Activated CD4-positive, alpha-beta T cell treated with anti-CD3 and anti-CD28 coated beads, Interleukin-2, amount 10 ng/mL, durations not matched to agents 7 days and 5 days (primary cell): ENCODE measurements at regions not wholly inside any gene's neighbourhood (a gene's known extent, or its start where the extent isn't known, plus 50 kb on each side); places are given as distances from the start of the nearest gene placed in this dataset.
"Not testable (repeated sequence)": the region's sequence is repeated elsewhere in the genome, so short reads cannot be mapped to it uniquely, and the experiment has no call there.

ENCODE experiments used
- CTCF ChIA-PET: fragments of 350-600 bp; sonication (Branson Sonifier 250); formaldehyde crosslinking; loops from one replicate; lab custom pipeline; 2021; ENCODE audit warnings: antibody characterized with exemption; lab: Charles Lee
- POLR2A ChIA-PET: fragments of 350-600 bp; sonication (Branson Sonifier 250); formaldehyde crosslinking; loops from one replicate; lab custom pipeline; 2021; ENCODE audit warnings: antibody characterized with exemption; lab: Charles Lee
- DNase-seq: peaks from one replicate; pipeline ENCODE4 v3.0.0-alpha.2; 2020
- H3K27ac Mint-ChIP-seq: one replicate; pipeline ENCODE4 v1.8.0; 2021; ENCODE audit warnings: mild to moderate bottlenecking, moderate library complexity, mixed read lengths
- H3K27me3 Mint-ChIP-seq: one replicate; pipeline ENCODE4 v1.8.0; 2021; ENCODE audit warnings: mixed read lengths
- H3K36me3 Mint-ChIP-seq: one replicate; pipeline ENCODE4 v1.8.0; 2021; ENCODE audit warnings: low read depth, mixed read lengths
- H3K4me1 Mint-ChIP-seq: one replicate; pipeline ENCODE4 v1.8.0; 2021; ENCODE audit warnings: mixed read lengths
- H3K4me3 Mint-ChIP-seq: one replicate; pipeline ENCODE4 v1.8.0; 2021; ENCODE audit warnings: mild to moderate bottlenecking, moderate library complexity, mixed read lengths
- H3K9me3 Mint-ChIP-seq: one replicate; pipeline ENCODE4 v1.8.0; 2021; ENCODE audit warnings: mixed read lengths

GRCh38 chr15:81783076-81783475 is 262.7 kb downstream of the MEX3B start:
- Mint-ChIP-seq H3K4me1 (no peaks in the 10 kb centered on the region), H3K9me3 (no peaks in the 10 kb centered on the region), H3K36me3 (no peaks in the 10 kb centered on the region), H3K4me3 (no peak overlapping the region), H3K27ac (no peak overlapping the region), H3K27me3 (peaks cover 3% of the 10 kb centered on the region)
- ChIA-PET POLR2A (no interaction called here), CTCF (interaction anchor here (0.6 kb wide), 1 partner anchor 439 kb away, joined by 4 read pairs; no protein-coding TSS in a partner anchor)
- DNase-seq, result no peak

DNA sequence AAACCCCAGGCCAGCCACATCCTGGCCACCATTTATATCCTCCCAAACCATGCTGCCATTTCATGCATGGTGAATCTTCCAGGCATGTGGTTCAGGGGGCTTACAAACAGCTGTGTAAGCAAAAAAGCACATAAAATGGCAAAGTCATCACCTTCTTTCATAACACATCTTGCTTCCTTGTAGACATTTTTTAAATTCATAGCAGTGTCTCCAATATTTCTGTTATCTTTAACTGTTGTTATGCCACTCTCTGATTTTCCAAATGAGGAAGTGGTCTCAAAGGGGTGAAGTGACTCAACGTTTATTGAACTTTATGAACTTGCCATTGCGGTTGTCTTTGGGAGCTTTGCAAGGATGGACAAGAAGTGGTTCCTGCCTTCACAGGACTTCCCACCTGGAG is 264.4 kb downstream of the MEX3B start:
- POLR2A ChIA-PET, result no interaction called here
- Mint-ChIP-seq H3K27ac (no peak overlapping the region), H3K36me3 (no peaks in the 10 kb centered on the region), H3K27me3 (peaks cover 3% of the 10 kb centered on the region), H3K9me3 (no peaks in the 10 kb centered on the region), H3K4me3 (no peak overlapping the region), H3K4me1 (no peaks in the 10 kb centered on the region)
- DNase-seq, result no peak
- CTCF ChIA-PET, result no interaction called here

DNA sequence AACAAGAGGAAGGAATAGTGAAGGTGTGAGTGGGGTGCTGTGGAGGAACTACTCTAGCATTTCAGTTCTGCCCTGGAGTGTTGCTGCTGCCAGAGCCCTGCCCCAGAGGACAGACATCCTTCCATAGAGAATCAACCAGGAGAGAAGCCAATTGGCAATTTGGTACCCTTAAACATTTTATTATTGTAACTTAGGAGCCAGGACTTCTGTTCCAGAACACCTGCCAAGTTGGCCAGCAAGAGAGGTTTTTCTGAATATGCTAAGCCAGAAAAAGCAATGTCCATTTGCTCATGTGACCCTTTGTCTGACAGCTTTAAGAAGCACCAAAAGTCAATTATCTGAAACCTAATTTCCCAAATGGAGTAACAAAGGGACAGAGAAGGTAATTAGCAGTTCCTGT is 264.9 kb downstream of the MEX3B start:
- POLR2A ChIA-PET, result no interaction called here
- Mint-ChIP-seq H3K27ac (no peak overlapping the region), H3K36me3 (no peaks in the 10 kb centered on the region), H3K4me1 (no peaks in the 10 kb centered on the region), H3K4me3 (no peak overlapping the region), H3K9me3 (no peaks in the 10 kb centered on the region), H3K27me3 (peaks cover 3% of the 10 kb centered on the region)
- CTCF ChIA-PET, result no interaction called here
- no peak for DNase-seq

GRCh38 chr15:81779181-81779580 is 266.6 kb downstream of the MEX3B start:
- Mint-ChIP-seq H3K27me3 (peaks cover 3% of the 10 kb centered on the region), H3K9me3 (no peaks in the 10 kb centered on the region), H3K27ac (no peak overlapping the region), H3K36me3 (no peaks in the 10 kb centered on the region), H3K4me1 (no peaks in the 10 kb centered on the region), H3K4me3 (no peak overlapping the region)
- CTCF ChIA-PET, result no interaction called here
- DNase-seq, result no peak
- POLR2A ChIA-PET, result no interaction called here

DNA sequence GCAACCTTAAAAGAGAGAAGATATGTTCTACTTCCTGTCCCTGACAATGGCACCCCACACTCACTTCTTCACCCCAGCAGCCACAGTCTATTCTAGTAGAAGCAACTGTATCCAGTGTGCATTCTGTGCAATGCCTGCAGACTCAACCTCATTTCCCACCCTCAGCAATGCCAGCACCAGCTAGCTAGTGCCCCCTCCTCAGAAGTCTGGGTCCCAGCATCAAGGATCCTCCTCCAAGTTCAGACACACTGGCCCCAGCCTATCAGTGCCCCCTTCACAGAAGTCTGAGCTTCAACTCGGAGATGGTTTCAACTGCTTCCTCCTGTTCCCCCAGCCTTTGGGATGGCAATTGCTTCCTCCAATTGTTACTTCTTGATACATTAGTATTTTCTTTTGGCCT is 268.3 kb downstream of the MEX3B start:
- H3K4me3 Mint-ChIP-seq, result no peak overlapping the region
- H3K27me3 Mint-ChIP-seq, result peaks cover 3% of the 10 kb centered on the region
- POLR2A ChIA-PET, result no interaction called here
- H3K4me1 Mint-ChIP-seq, result no peaks in the 10 kb centered on the region
- no peak overlapping the region for H3K27ac Mint-ChIP-seq
- no peak for DNase-seq
- no peaks in the 10 kb centered on the region for H3K36me3 Mint-ChIP-seq
- no peaks in the 10 kb centered on the region for H3K9me3 Mint-ChIP-seq
- CTCF ChIA-PET, result no interaction called here

- no peak for DNase-seq
- ChIA-PET CTCF (interaction anchor here (0.7 kb wide), 1 partner anchor 618 kb away, joined by 3 read pairs; no protein-coding TSS in a partner anchor), POLR2A (no interaction called here)
- Mint-ChIP-seq H3K36me3 (no peaks in the 10 kb centered on the region), H3K27me3 (peaks cover 3% of the 10 kb centered on the region), H3K4me1 (no peaks in the 10 kb centered on the region), H3K4me3 (no peak overlapping the region), H3K27ac (no peak overlapping the region), H3K9me3 (no peaks in the 10 kb centered on the region)
Observed at GRCh38 chr15:81776976-81777375, 268.8 kb downstream of the MEX3B start.

DNA sequence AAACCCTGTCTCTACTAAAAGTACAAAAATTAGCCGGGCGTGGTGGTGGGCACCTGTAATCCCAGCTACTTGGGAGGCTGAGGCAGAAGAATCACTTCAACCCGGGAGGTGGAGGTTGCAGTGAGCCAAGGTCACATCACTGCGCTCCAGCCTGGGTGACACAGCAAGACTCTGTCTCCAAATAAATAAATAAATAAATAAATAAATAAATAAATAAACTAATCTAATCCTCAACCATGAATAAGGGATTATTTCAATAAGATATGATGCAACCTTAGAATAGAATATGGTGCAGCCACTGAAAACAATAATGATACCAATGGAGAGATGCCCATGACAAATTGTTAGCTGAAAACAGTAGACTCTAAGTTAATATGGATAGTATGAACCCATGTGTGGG is 270.0 kb downstream of the MEX3B start:
- POLR2A ChIA-PET, DNase-seq, H3K27me3 Mint-ChIP-seq, H3K4me3 Mint-ChIP-seq, H3K4me1 Mint-ChIP-seq, CTCF ChIA-PET, H3K36me3 Mint-ChIP-seq, H3K9me3 Mint-ChIP-seq, H3K27ac Mint-ChIP-seq: not testable (repeated sequence)

DNA sequence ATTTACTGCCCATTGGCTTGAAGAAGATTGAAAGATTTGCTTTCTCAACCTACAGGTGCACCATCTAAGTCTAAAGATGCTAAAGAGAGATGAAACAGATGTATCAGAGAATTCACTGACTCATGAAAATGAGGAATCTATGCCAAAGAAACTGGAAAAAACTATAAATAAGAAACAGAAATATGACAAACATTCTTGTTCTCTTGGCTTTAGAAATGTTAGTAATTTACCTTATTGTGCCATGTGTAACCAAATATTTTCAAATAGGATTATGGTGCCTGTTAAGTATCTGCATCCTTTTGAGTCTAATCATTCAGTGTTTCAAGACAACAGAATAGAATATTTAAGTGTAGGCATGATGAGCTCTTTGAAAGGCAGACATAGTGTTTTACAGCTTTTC is 271.5 kb downstream of the MEX3B start:
- no peaks in the 10 kb centered on the region for H3K27me3 Mint-ChIP-seq
- CTCF ChIA-PET, result no interaction called here
- no peaks in the 10 kb centered on the region for H3K4me1 Mint-ChIP-seq
- no peak overlapping the region for H3K27ac Mint-ChIP-seq
- no peak for DNase-seq
- POLR2A ChIA-PET, result no interaction called here
- H3K4me3 Mint-ChIP-seq, result no peak overlapping the region
- H3K9me3 Mint-ChIP-seq, result no peaks in the 10 kb centered on the region
- no peaks in the 10 kb centered on the region for H3K36me3 Mint-ChIP-seq

GRCh38 chr15:81768773-81769172 is 277.0 kb downstream of the MEX3B start:
- H3K27ac Mint-ChIP-seq, result no peak overlapping the region
- no peaks in the 10 kb centered on the region for H3K9me3 Mint-ChIP-seq
- no peak overlapping the region for H3K4me3 Mint-ChIP-seq
- H3K36me3 Mint-ChIP-seq, result no peaks in the 10 kb centered on the region
- POLR2A ChIA-PET, result no interaction called here
- H3K27me3 Mint-ChIP-seq, result no peaks in the 10 kb centered on the region
- no peak for DNase-seq
- CTCF ChIA-PET, result no interaction called here
- no peaks in the 10 kb centered on the region for H3K4me1 Mint-ChIP-seq

- Mint-ChIP-seq H3K36me3 (no peaks in the 10 kb centered on the region), H3K4me3 (no peak overlapping the region), H3K4me1 (no peaks in the 10 kb centered on the region), H3K27me3 (no peaks in the 10 kb centered on the region), H3K27ac (no peak overlapping the region), H3K9me3 (no peaks in the 10 kb centered on the region)
- ChIA-PET POLR2A (interaction anchor here (0.6 kb wide), 1 partner anchor 45 kb away, joined by 4 read pairs; no protein-coding TSS in a partner anchor), CTCF (no interaction called here)
- DNase-seq, result no peak
Observed at GRCh38 chr15:81766829-81767475, 278.9 kb downstream of the MEX3B start.

DNA sequence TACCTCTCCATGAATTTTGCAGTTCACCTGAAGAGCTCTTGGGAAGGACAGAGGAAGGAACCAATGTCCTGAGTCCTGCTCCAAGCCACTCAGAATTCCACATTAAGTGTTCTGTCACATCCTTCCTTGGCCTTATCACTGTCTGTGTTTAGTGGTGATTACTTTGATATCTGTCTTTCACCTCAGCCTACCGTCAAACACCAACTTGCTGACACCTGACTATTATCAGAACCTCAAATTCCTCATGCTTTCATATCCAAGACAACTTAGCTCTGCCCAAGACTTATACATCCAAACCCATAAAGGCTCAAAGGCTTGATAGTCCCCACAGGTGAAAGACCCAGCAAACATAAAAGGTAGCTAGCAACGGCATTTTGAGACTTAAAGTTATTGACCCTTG is 280.0 kb downstream of the MEX3B start:
- ChIA-PET CTCF (no interaction called here), POLR2A (no interaction called here)
- no peaks in the 10 kb centered on the region for H3K27me3 Mint-ChIP-seq
- H3K9me3 Mint-ChIP-seq, result no peaks in the 10 kb centered on the region
- no peak overlapping the region for H3K27ac Mint-ChIP-seq
- no peaks in the 10 kb centered on the region for H3K4me1 Mint-ChIP-seq
- no peak for DNase-seq
- H3K36me3 Mint-ChIP-seq, result no peaks in the 10 kb centered on the region
- H3K4me3 Mint-ChIP-seq, result no peak overlapping the region

GRCh38 chr15:81763304-81763703 is 282.5 kb downstream of the MEX3B start:
- H3K36me3 Mint-ChIP-seq, result no peaks in the 10 kb centered on the region
- no peaks in the 10 kb centered on the region for H3K27me3 Mint-ChIP-seq
- H3K4me3 Mint-ChIP-seq, result no peak overlapping the region
- CTCF ChIA-PET, result no interaction called here
- POLR2A ChIA-PET, result no interaction called here
- no peak for DNase-seq
- no peaks in the 10 kb centered on the region for H3K4me1 Mint-ChIP-seq
- H3K9me3 Mint-ChIP-seq, result no peaks in the 10 kb centered on the region
- H3K27ac Mint-ChIP-seq, result no peak overlapping the region

- ChIA-PET POLR2A (no interaction called here), CTCF (no interaction called here)
- no peaks in the 10 kb centered on the region for H3K4me1 Mint-ChIP-seq
- DNase-seq, result no peak
- no peaks in the 10 kb centered on the region for H3K9me3 Mint-ChIP-seq
- H3K27ac Mint-ChIP-seq, result no peak overlapping the region
- no peak overlapping the region for H3K4me3 Mint-ChIP-seq
- H3K36me3 Mint-ChIP-seq, result no peaks in the 10 kb centered on the region
- peaks cover 3% of the 10 kb centered on the region for H3K27me3 Mint-ChIP-seq
Observed at GRCh38 chr15:81760686-81761085, 285.1 kb downstream of the MEX3B start.

- ChIA-PET CTCF (no interaction called here), POLR2A (no interaction called here)
- H3K4me3 Mint-ChIP-seq, result no peak overlapping the region
- no peak for DNase-seq
- H3K27ac Mint-ChIP-seq, result no peak overlapping the region
- H3K36me3 Mint-ChIP-seq, result no peaks in the 10 kb centered on the region
- no peaks in the 10 kb centered on the region for H3K4me1 Mint-ChIP-seq
- no peaks in the 10 kb centered on the region for H3K9me3 Mint-ChIP-seq
- peaks cover 3% of the 10 kb centered on the region for H3K27me3 Mint-ChIP-seq
Observed at GRCh38 chr15:81758818-81759284, 287.0 kb downstream of the MEX3B start.
